ENCODE measurements at regions not wholly inside any gene's neighbourhood (a gene's known extent, or its start where the extent isn't known, plus 50 kb on each side); places are given as distances from the start of the nearest gene placed in this dataset.

- Histone ChIP-seq H3K9me3 (ENCODE audit: low read length) (no peaks in the 10 kb centered on the region), H3K27me3 (ENCODE audit: insufficient read depth, low read depth, low read length) (no peaks in the 10 kb centered on the region), H3K4me3 (ENCODE audit: low read length) (no peak overlapping the region), H3K9me2 (ENCODE audit: insufficient read depth, low read length) (no peaks in the 10 kb centered on the region), H3K36me3 (ENCODE audit: insufficient read depth, low read length) (no peaks in the 10 kb centered on the region), H3F3A (ENCODE audit: insufficient read depth, low read length, poor library complexity, severe bottlenecking) (no peaks in the 10 kb centered on the region), H4K20me1 (ENCODE audit: insufficient read depth) (no peaks in the 10 kb centered on the region), H3K9ac (ENCODE audit: low read length) (no peak overlapping the region), H3K4me2 (ENCODE audit: low read length) (no peak overlapping the region), H3K27ac (ENCODE audit: low read length) (no peak overlapping the region), H3K79me2 (replicated peaks; ENCODE audit: insufficient read depth, low read length) (no peaks in the 10 kb centered on the region), H2AFZ (ENCODE audit: low read depth, low read length) (no peak overlapping the region)
- TF ChIP-seq REST (IDR thresholded peaks at IDR 0.05; ENCODE audit: borderline replicate concordance): no peak
- no peak for TF ChIP-seq SMC3 (conservative IDR thresholded peaks at IDR 0.05; ENCODE audit: poor library complexity)
- TF ChIP-seq POLR2AphosphoS5 (IDR thresholded peaks at IDR 0.05): no peak
- TF ChIP-seq CTCF (IDR thresholded peaks at IDR 0.05; ENCODE audit: poor library complexity, severe bottlenecking): no peak
- TF ChIP-seq TAF1 (IDR thresholded peaks at IDR 0.05; ENCODE audit: low read depth): no peak
- no peak for TF ChIP-seq EP300 (conservative IDR thresholded peaks at IDR 0.05; ENCODE audit: poor library complexity, severe bottlenecking)
- no peak for TF ChIP-seq RAD21 (conservative IDR thresholded peaks at IDR 0.05)
- TF ChIP-seq EZH2 (IDR thresholded peaks at IDR 0.05; ENCODE audit: borderline replicate concordance, insufficient read depth, low read length, poor library complexity, severe bottlenecking): no peak
- TF ChIP-seq MXI1 (conservative IDR thresholded peaks at IDR 0.05; ENCODE audit: poor library complexity, severe bottlenecking): no peak
These were observed 139.1 kb upstream of the ZNF366 start for GRCh38 chr5:72646246-72646866.

GRCh38 chr5:72645064-72645846 is 138.0 kb upstream of the ZNF366 start:
- Histone ChIP-seq H3K27ac (ENCODE audit: low read length) (no peak overlapping the region), H3K27me3 (ENCODE audit: insufficient read depth, low read depth, low read length) (no peaks in the 10 kb centered on the region), H4K20me1 (ENCODE audit: insufficient read depth) (no peaks in the 10 kb centered on the region), H3K9me3 (ENCODE audit: low read length) (no peaks in the 10 kb centered on the region), H3K4me3 (ENCODE audit: low read length) (no peak overlapping the region), H3K36me3 (ENCODE audit: insufficient read depth, low read length) (no peaks in the 10 kb centered on the region), H3K9ac (ENCODE audit: low read length) (no peak overlapping the region), H3K79me2 (replicated peaks; ENCODE audit: insufficient read depth, low read length) (no peaks in the 10 kb centered on the region), H3F3A (ENCODE audit: insufficient read depth, low read length, poor library complexity, severe bottlenecking) (no peaks in the 10 kb centered on the region), H3K4me2 (ENCODE audit: low read length) (no peak overlapping the region), H3K9me2 (ENCODE audit: insufficient read depth, low read length) (no peaks in the 10 kb centered on the region), H2AFZ (ENCODE audit: low read depth, low read length) (no peak overlapping the region)
- TF ChIP-seq SMC3 (conservative IDR thresholded peaks at IDR 0.05; ENCODE audit: poor library complexity): no peak
- TF ChIP-seq CTCF (IDR thresholded peaks at IDR 0.05; ENCODE audit: poor library complexity, severe bottlenecking): no peak
- TF ChIP-seq EZH2 (IDR thresholded peaks at IDR 0.05; ENCODE audit: borderline replicate concordance, insufficient read depth, low read length, poor library complexity, severe bottlenecking): no peak
- no peak for TF ChIP-seq EP300 (conservative IDR thresholded peaks at IDR 0.05; ENCODE audit: poor library complexity, severe bottlenecking)
- no peak for TF ChIP-seq POLR2AphosphoS5 (IDR thresholded peaks at IDR 0.05)

All from neural cell (in vitro differentiated cells).